DOHH2 (cell line): ENCODE measurements at regions not wholly inside any gene's neighbourhood (a gene's known extent, or its start where the extent isn't known, plus 50 kb on each side); places are given as distances from the start of the nearest gene placed in this dataset.

Experiments used
- H3F3A ChIP-seq: fragments of 200-600 bp; sonication (generic), shearing (Covaris generic); 2 replicates; pipeline ENCODE4 v1.6.0; 2016; ENCODE audit warnings: antibody characterized with exemption, mild to moderate bottlenecking; ENCODE audit not compliant: control insufficient read depth, insufficient read depth
- H3K27ac ChIP-seq: fragments of 200-600 bp; sonication (generic); 2 replicates; pipeline ENCODE4 v1.5.1; 2014; ENCODE audit warnings: low read depth, mild to moderate bottlenecking, low read length, moderate library complexity
- H3K27me3 ChIP-seq: fragments of 200-600 bp; sonication (generic); 2 replicates; pipeline ENCODE4 v1.6.1; 2014; ENCODE audit warnings: mild to moderate bottlenecking, low read length, mixed read lengths; ENCODE audit not compliant: control insufficient read depth
- H3K36me3 ChIP-seq: fragments of 200-600 bp; sonication (generic); 2 replicates; pipeline ENCODE4 v1.6.1; 2014; ENCODE audit warnings: mild to moderate bottlenecking, low read length, moderate library complexity, mixed read lengths; ENCODE audit not compliant: control insufficient read depth
- H3K4me1 ChIP-seq: fragments of 200-600 bp; sonication (generic); 2 replicates; pipeline ENCODE4 v1.6.1; 2014; ENCODE audit warnings: mild to moderate bottlenecking, low read length, mixed read lengths; ENCODE audit not compliant: control insufficient read depth
- H3K4me2 ChIP-seq: fragments of 200-600 bp; sonication (generic); 2 replicates; pipeline ENCODE4 v1.6.0; 2014; ENCODE audit warnings: mild to moderate bottlenecking, low read length, moderate library complexity
- H3K4me3 ChIP-seq: fragments of 200-600 bp; sonication (generic); 2 replicates; pipeline ENCODE4 v1.5.1; 2014; ENCODE audit warnings: mild to moderate bottlenecking, low read length, mixed read lengths
- H3K79me2 ChIP-seq: fragments of 200-600 bp; sonication (generic); 2 replicates; pipeline ENCODE4 v1.6.1; 2014; ENCODE audit warnings: mild to moderate bottlenecking, low read length, mixed read lengths; ENCODE audit not compliant: control insufficient read depth
- H3K9me2 ChIP-seq: fragments of 200-600 bp; sonication (generic); replicated peaks from 2 replicates; pipeline ENCODE4 v1.6.1; 2014; ENCODE audit warnings: mild to moderate bottlenecking, low read length, mixed read lengths; ENCODE audit not compliant: control insufficient read depth
- H3K9me3 ChIP-seq: fragments of 200-600 bp; sonication (generic); 2 replicates; pipeline ENCODE4 v1.6.1; 2014; ENCODE audit warnings: antibody characterized with exemption, low read length, mixed read lengths; ENCODE audit not compliant: control insufficient read depth, insufficient read depth
- H4K20me1 ChIP-seq: fragments of 200-600 bp; sonication (generic); 2 replicates; pipeline ENCODE4 v1.6.0; 2014; ENCODE audit warnings: low read depth, mild to moderate bottlenecking, antibody characterized with exemption, low read length, moderate library complexity; ENCODE audit not compliant: control insufficient read depth, insufficient read depth
- CTCF ChIP-seq: fragments of 200-600 bp; sonication (generic); IDR thresholded peaks from one replicate; pipeline ENCODE4 v1.5.1; 2014; ENCODE audit warnings: antibody characterized with exemption, mild to moderate bottlenecking, low read depth, low read length; ENCODE audit not compliant: poor library complexity, severe bottlenecking
- EZH2phosphoT487 ChIP-seq: fragments of 200-600 bp; sonication (generic); IDR thresholded peaks from 2 replicates; pipeline ENCODE4 v1.6.1; 2017; ENCODE audit warnings: borderline replicate concordance, mild to moderate bottlenecking, antibody characterized with exemption, low read length, moderate library complexity, mixed read lengths

DNA sequence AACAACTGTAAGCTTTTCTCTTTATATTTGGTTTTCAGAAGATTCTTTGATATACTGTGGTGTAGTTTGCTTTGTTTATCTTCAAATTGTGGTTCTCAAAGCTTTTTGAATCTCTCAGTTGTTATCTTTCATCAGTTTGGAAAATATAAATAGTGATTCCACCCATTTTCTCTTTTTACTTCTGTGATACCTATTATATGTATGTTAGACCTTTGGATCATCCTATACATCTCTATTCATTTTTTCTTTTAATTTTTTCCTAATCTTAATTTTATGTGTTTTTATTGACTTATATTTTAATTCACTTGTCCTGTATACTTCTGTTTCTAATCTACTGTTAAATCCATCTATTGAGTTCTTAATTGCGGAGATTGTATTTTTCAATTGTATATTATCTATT, 160.7 kb upstream of the COL8A1 start:
- H4K20me1 ChIP-seq, result no peaks in the 10 kb centered on the region
- no peak for TF ChIP-seq CTCF
- TF ChIP-seq EZH2phosphoT487, result no peak
- no peaks in the 10 kb centered on the region; the same call in 1 of the 2 replicates for H3K9me2 ChIP-seq
- H3K27ac ChIP-seq, result no peak overlapping the region
- no peaks in the 10 kb centered on the region for H3F3A ChIP-seq
- no peaks in the 10 kb centered on the region for H3K27me3 ChIP-seq
- no peaks in the 10 kb centered on the region for H3K9me3 ChIP-seq
- no peaks in the 10 kb centered on the region for H3K79me2 ChIP-seq
- no peak overlapping the region for H3K4me3 ChIP-seq
- no peaks in the 10 kb centered on the region for H3K36me3 ChIP-seq
- H3K4me1 ChIP-seq, result no peaks in the 10 kb centered on the region
- H3K4me2 ChIP-seq, result no peak overlapping the region

- TF ChIP-seq EZH2phosphoT487 (no peak), CTCF (no peak)
- Histone ChIP-seq H3K9me2 (no peaks in the 10 kb centered on the region; the same call in 1 of the 2 replicates), H3K27ac (no peak overlapping the region), H4K20me1 (no peaks in the 10 kb centered on the region), H3K4me1 (no peaks in the 10 kb centered on the region), H3K9me3 (no peaks in the 10 kb centered on the region), H3K36me3 (no peaks in the 10 kb centered on the region), H3K4me3 (no peak overlapping the region), H3F3A (no peaks in the 10 kb centered on the region), H3K4me2 (no peak overlapping the region), H3K27me3 (no peaks in the 10 kb centered on the region), H3K79me2 (no peaks in the 10 kb centered on the region)
These were observed 163.2 kb upstream of the COL8A1 start for GRCh38 chr3:99475229-99475628.

DNA sequence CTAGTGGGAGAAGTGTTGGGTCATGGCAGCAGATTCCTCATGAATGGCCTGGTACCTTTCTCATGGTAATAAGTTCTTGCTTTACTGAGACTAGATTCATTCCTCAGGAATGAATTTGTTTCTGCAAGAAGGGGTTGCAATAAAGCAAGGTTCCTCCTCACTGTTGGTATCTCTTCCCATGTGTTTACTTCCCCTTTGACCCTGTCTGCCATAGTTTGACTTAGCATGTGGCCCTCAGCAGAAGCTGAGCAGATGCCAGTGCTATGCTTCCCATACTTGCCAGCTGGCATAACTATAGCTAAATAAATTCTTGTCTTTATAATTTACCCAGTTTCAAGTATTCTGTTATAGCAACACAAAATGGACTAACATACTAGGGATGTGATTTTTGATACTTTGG, 163.6 kb upstream of the COL8A1 start:
- H3K4me1 ChIP-seq, result no peaks in the 10 kb centered on the region
- no peak overlapping the region for H3K4me3 ChIP-seq
- no peaks in the 10 kb centered on the region for H4K20me1 ChIP-seq
- TF ChIP-seq CTCF (no peak), EZH2phosphoT487 (no peak)
- H3K79me2 ChIP-seq, result no peaks in the 10 kb centered on the region
- H3K9me2 ChIP-seq, result no peaks in the 10 kb centered on the region; the same call in 1 of the 2 replicates
- no peaks in the 10 kb centered on the region for H3K27me3 ChIP-seq
- no peaks in the 10 kb centered on the region for H3K36me3 ChIP-seq
- H3K9me3 ChIP-seq, result no peaks in the 10 kb centered on the region
- no peak overlapping the region for H3K27ac ChIP-seq
- H3K4me2 ChIP-seq, result no peak overlapping the region
- H3F3A ChIP-seq, result no peaks in the 10 kb centered on the region
